ENCODE measurements at regions not wholly inside any gene's neighbourhood (a gene's known extent, or its start where the extent isn't known, plus 50 kb on each side); places are given as distances from the start of the nearest gene placed in this dataset.

DNA sequence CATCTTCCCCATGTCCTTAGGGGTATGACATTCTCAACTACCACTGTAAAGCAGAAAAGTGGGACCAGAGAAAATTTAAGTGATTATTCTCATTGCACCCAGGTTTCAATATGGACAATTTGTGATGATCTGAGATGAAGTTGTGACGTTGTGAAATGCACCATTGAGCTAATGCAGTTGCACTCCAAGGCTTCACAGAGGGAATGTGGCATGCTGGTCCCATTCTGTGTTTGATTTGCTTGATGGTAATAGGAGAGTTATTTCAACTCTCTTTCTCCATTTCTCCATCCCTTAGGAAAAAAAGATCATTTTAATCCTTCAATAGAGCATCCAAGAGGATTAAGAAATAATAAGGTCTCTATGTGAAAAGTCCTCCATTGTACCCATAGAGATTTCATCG, 136.6 kb downstream of the SLC30A10 start:
- no peak overlapping the region for H3K4me3 ChIP-seq (ENCODE audit: low read depth, low read length)
- H3K27me3 ChIP-seq (ENCODE audit: control insufficient read depth, insufficient read depth, low read length), result no peaks in the 10 kb centered on the region
- TF ChIP-seq, protein P1, sequence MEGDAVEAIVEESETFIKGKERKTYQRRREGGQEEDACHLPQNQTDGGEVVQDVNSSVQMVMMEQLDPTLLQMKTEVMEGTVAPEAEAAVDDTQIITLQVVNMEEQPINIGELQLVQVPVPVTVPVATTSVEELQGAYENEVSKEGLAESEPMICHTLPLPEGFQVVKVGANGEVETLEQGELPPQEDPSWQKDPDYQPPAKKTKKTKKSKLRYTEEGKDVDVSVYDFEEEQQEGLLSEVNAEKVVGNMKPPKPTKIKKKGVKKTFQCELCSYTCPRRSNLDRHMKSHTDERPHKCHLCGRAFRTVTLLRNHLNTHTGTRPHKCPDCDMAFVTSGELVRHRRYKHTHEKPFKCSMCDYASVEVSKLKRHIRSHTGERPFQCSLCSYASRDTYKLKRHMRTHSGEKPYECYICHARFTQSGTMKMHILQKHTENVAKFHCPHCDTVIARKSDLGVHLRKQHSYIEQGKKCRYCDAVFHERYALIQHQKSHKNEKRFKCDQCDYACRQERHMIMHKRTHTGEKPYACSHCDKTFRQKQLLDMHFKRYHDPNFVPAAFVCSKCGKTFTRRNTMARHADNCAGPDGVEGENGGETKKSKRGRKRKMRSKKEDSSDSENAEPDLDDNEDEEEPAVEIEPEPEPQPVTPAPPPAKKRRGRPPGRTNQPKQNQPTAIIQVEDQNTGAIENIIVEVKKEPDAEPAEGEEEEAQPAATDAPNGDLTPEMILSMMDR (IDR thresholded peaks at IDR 0.05; ENCODE audit: insufficient read depth, low read length, poor library complexity, severe bottlenecking), result no peak
- H3K36me3 ChIP-seq (ENCODE audit: control insufficient read depth, insufficient read depth, low read length), result no peaks in the 10 kb centered on the region
- DNase-seq (ENCODE audit: low read depth), result no peak

DNA sequence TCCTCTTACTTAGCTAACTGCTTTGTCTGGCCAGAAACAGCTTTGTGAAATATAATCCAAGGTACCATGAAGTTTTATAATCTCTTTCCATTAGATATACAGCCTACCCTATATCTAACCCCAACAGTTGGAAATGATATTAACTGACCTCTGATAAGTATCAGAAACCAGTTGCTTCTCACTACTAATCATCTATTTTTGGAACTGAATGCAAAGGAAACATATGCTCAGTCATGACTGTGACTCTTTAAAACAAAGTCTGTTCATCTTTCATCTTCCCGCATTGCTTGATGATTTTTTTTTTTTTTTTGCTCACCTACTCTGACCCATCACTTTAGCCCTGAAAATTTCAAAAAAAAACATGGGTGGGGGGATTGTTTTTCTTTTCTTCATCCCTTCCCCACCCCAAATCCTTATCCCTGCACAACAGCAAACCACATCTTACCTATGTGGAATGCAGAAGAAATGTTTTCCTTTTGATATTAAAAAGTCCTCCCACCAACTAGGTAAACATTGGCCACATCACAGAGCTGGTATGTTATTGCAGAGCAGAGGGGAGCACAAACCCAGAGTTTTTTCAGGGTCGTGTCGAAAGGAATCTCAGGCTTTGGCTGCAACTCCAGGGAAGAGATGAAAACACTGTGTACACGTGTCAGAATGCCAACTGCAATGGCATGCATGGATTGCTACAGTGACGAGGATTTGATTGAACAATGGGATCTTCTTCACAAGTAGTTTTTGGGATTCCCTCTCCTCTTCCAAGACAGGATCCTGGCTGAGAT, 137.3 kb downstream of the SLC30A10 start:
- Histone ChIP-seq H3K4me3 (ENCODE audit: low read depth, low read length) (no peak overlapping the region), H3K36me3 (ENCODE audit: control insufficient read depth, insufficient read depth, low read length) (no peaks in the 10 kb centered on the region), H3K27me3 (ENCODE audit: control insufficient read depth, insufficient read depth, low read length) (no peaks in the 10 kb centered on the region)
- peak; percentile 23 for DNase-seq (ENCODE audit: low read depth)
- TF ChIP-seq, protein P1 (IDR thresholded peaks at IDR 0.05; ENCODE audit: insufficient read depth, low read length, poor library complexity, severe bottlenecking), result no peak

DNA sequence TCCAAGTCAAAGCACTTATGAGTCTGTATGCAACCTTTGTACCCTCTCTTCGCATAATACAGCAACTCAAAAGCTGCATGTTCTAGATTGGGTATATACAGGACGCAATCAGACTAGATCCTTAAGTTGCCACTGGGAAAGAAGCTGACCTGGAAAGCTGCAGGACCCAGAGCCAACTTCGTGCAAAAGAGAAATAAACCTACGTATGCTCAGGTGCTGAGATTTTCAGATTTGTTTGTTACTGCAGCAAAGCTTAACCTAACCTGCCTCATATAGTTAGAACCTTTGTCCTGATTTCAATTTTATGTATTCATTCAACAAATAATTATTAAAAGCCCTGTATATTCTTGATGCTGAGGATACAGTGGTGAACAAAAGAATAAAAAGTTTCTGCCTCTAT, 139.7 kb downstream of the SLC30A10 start:
- H3K36me3 ChIP-seq (ENCODE audit: control insufficient read depth, insufficient read depth, low read length), result no peaks in the 10 kb centered on the region
- H3K4me3 ChIP-seq (ENCODE audit: low read depth, low read length), result no peak overlapping the region
- H3K27me3 ChIP-seq (ENCODE audit: control insufficient read depth, insufficient read depth, low read length), result no peaks in the 10 kb centered on the region
- no peak for DNase-seq (ENCODE audit: low read depth)
- TF ChIP-seq, protein P1 (IDR thresholded peaks at IDR 0.05; ENCODE audit: insufficient read depth, low read length, poor library complexity, severe bottlenecking), result no peak

DNA sequence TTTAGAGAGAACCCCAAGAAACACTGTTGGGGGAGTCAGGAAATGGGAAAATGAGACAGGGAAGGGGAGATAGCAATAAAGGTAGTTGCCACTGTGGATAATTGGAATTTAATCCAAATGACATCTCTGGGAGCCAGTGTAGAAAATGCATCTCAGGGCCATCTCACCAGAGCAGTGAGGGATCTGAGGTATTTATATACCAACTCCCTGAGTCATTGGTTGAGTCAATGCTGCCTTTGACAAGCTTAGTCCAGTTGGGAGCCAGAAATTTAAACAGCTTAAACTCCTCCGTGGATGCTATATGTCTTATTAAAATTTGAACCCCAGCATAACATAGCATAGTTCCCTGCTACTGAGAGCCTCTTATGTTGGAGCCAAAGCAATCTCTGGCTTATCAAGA, 140.3 kb downstream of the SLC30A10 start:
- Histone ChIP-seq H3K36me3 (ENCODE audit: control insufficient read depth, insufficient read depth, low read length) (no peaks in the 10 kb centered on the region), H3K4me3 (ENCODE audit: low read depth, low read length) (no peak overlapping the region), H3K27me3 (ENCODE audit: control insufficient read depth, insufficient read depth, low read length) (no peaks in the 10 kb centered on the region)
- DNase-seq (ENCODE audit: low read depth), result no peak
- TF ChIP-seq, protein P1 (IDR thresholded peaks at IDR 0.05; ENCODE audit: insufficient read depth, low read length, poor library complexity, severe bottlenecking), result no peak

DNA sequence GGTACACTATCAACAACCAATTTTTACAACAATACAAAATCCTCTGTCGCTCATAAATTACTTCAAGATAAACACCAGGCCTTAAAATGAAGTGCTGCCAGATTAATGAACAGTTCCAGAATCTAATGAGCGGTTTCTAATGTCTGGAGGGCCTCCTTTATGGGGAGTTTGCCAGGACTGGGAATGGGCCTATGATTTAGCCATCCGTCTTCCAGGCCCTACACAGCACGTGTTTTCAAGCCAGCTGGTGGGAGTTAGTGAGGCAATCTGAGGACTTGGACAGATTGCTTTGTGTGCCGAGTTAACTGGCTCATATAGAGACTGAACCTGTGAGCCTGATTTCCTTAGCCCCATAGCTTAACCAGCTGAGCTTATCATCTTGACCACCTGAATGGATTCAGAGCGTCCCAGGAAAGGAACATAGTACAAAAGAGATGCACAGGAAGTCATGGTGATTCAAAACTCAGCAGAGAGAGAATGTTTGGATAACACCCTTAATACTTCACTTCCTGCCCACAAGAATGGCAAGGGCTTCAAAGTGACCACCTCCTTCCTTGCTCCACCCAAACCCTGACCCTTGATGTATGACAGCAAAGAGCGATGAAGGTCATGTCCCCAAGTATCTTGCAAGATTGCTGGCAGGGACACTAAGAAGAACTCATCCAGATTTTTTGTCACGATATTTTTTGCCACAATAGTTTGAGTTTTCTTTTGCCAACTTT, 143.5 kb downstream of the SLC30A10 start:
- Histone ChIP-seq H3K27me3 (ENCODE audit: control insufficient read depth, insufficient read depth, low read length) (no peaks in the 10 kb centered on the region), H3K36me3 (ENCODE audit: control insufficient read depth, insufficient read depth, low read length) (no peaks in the 10 kb centered on the region), H3K4me3 (ENCODE audit: low read depth, low read length) (no peak overlapping the region)
- no peak for DNase-seq (ENCODE audit: low read depth)
- TF ChIP-seq, protein P1 (IDR thresholded peaks at IDR 0.05; ENCODE audit: insufficient read depth, low read length, poor library complexity, severe bottlenecking), result no peak
